ENCODE measurements at regions not wholly inside any gene's neighbourhood (a gene's known extent, or its start where the extent isn't known, plus 50 kb on each side); places are given as distances from the start of the nearest gene placed in this dataset.
"Not testable (repeated sequence)": the region's sequence is repeated elsewhere in the genome, so short reads cannot be mapped to it uniquely, and the experiment has no call there.

DNA sequence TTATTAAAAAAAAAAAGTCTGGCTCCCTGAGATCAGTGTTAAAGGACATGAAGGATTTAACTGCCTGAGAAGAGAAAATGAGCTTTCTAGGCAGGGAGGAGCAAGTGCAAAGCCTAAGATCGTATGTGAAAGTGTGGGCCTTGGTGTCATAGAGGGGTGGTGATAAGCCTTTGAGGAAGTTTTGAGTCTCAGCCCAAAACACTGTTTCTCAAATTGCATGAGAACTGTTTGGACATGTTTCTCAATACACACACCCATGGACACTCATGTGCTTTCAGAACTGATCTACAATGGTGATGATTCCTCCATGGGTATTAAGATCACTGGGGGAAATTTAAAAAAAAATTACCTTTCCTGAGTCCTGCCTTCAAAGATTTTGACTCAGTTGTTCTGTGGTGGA, 336.7 kb upstream of the RND3 start:
- Histone ChIP-seq H3K27me3 (ENCODE audit: control insufficient read depth, insufficient read depth, low read length) (no peaks in the 10 kb centered on the region), H3K36me3 (ENCODE audit: control insufficient read depth, insufficient read depth, low read length) (no peaks in the 10 kb centered on the region), H3K4me3 (ENCODE audit: low read length) (no peak overlapping the region), H3K4me1 (ENCODE audit: control insufficient read depth, insufficient read depth, low read length) (no peaks in the 10 kb centered on the region), H3K9me3 (ENCODE audit: control insufficient read depth, low read depth, low read length) (no peaks in the 10 kb centered on the region), H3K27ac (ENCODE audit: low read length) (no peak overlapping the region)
- WGBS (ENCODE audit: insufficient coverage, low lambda C conversion rate) = no CpG with 5 or more reads among the region's 1 CpG
- no peak for DNase-seq

DNA sequence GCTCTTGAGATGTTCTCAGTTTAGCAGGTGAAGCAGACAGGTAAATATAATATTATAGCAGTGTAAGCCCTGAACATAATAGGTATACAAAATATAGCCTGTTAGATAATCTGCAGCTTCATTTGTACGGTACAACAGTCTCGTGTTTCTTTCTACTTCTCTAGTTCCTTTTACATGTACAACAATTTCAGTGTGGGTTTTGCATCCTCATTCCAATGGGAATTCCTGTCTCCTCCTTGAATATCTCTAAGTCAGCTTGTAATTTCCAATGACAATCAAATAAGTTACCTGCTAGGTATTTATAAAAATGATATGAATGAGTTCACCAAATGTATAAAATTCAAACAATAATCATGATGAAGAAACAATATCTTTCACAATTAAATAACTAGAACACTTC, 330.0 kb upstream of the RND3 start:
- Histone ChIP-seq H3K36me3 (ENCODE audit: control insufficient read depth, insufficient read depth, low read length) (no peaks in the 10 kb centered on the region), H3K9me3 (ENCODE audit: control insufficient read depth, low read depth, low read length) (no peaks in the 10 kb centered on the region), H3K4me3 (ENCODE audit: low read length) (no peak overlapping the region), H3K27ac (ENCODE audit: low read length) (no peak overlapping the region), H3K4me1 (ENCODE audit: control insufficient read depth, insufficient read depth, low read length) (peaks cover 8% of the 10 kb centered on the region), H3K27me3 (ENCODE audit: control insufficient read depth, insufficient read depth, low read length) (no peaks in the 10 kb centered on the region)
- DNase-seq = no peak
- WGBS (ENCODE audit: insufficient coverage, low lambda C conversion rate) = 80% methylated on average over 1 of the region's 2 CpGs

DNA sequence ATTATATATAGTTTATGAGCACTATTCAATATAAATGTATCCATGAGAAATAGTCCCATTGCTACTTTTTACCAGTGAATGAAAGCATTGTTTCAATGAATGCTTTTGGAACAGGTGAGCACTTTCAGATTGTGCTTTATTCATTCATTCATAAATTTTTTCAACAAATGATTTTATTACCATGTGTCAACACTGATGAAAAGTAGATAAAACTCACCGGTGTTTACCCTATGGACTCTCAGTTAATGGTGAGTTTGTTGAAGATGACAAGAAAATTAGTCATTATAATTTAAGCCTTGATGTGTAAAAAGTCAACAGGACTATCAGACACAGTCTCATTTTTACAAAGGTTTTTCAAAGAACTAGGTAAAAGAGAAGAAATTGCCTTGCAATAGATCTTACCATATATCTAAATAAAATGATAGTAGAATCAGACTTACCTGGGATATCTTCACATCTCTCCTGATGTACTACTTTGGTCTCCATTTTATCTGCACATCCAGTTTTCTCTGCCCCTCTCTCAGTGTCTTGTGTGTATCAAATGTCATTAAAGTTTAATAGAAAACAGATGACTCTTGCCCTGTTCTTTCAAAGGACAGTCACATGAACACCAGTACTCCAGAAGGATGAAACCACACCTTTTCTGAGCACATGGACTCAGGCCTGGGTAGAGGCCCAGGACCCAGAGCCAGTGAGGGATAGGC, 325.3 kb upstream of the RND3 start:
- H3K4me3 ChIP-seq (ENCODE audit: low read length) = no peak overlapping the region
- peak; percentile 18 to 60 for DNase-seq
- WGBS (ENCODE audit: insufficient coverage, low lambda C conversion rate) = no CpG with 5 or more reads among the region's 1 CpG
- H3K27me3 ChIP-seq (ENCODE audit: control insufficient read depth, insufficient read depth, low read length) = no peaks in the 10 kb centered on the region
- no peaks in the 10 kb centered on the region for H3K36me3 ChIP-seq (ENCODE audit: control insufficient read depth, insufficient read depth, low read length)
- peak overlapping the region; percentile 32 for H3K27ac ChIP-seq (ENCODE audit: low read length)
- peaks cover 10% of the 10 kb centered on the region for H3K4me1 ChIP-seq (ENCODE audit: control insufficient read depth, insufficient read depth, low read length)
- no peaks in the 10 kb centered on the region for H3K9me3 ChIP-seq (ENCODE audit: control insufficient read depth, low read depth, low read length)

- WGBS (ENCODE audit: insufficient coverage, low lambda C conversion rate) = 90% methylated on average over 2 of the region's 3 CpGs
Measured at GRCh38 chr2:150812066-150812465, 324.6 kb upstream of the RND3 start.

GRCh38 chr2:150811259-150811855, 323.9 kb upstream of the RND3 start:
- Histone ChIP-seq H3K36me3 (ENCODE audit: control insufficient read depth, insufficient read depth, low read length) (no peaks in the 10 kb centered on the region), H3K4me1 (ENCODE audit: control insufficient read depth, insufficient read depth, low read length) (peaks cover 10% of the 10 kb centered on the region), H3K9me3 (ENCODE audit: control insufficient read depth, low read depth, low read length) (no peaks in the 10 kb centered on the region), H3K27ac (ENCODE audit: low read length) (no peak overlapping the region), H3K4me3 (ENCODE audit: low read length) (no peak overlapping the region), H3K27me3 (ENCODE audit: control insufficient read depth, insufficient read depth, low read length) (no peaks in the 10 kb centered on the region)
- peak in 1 of 2 donors; percentile 52 for DNase-seq
- WGBS (ENCODE audit: insufficient coverage, low lambda C conversion rate) = 83% methylated on average over 1 of the region's 5 CpGs

More at GRCh38 chr2:150812066-150812465, 324.6 kb upstream of the RND3 start:
- peaks cover 10% of the 10 kb centered on the region for H3K4me1 ChIP-seq (ENCODE audit: control insufficient read depth, insufficient read depth, low read length)
- no peak for DNase-seq
- H3K27ac ChIP-seq (ENCODE audit: low read length) = no peak overlapping the region
- H3K9me3 ChIP-seq (ENCODE audit: control insufficient read depth, low read depth, low read length) = no peaks in the 10 kb centered on the region
- no peaks in the 10 kb centered on the region for H3K36me3 ChIP-seq (ENCODE audit: control insufficient read depth, insufficient read depth, low read length)
- H3K4me3 ChIP-seq (ENCODE audit: low read length) = no peak overlapping the region
- no peaks in the 10 kb centered on the region for H3K27me3 ChIP-seq (ENCODE audit: control insufficient read depth, insufficient read depth, low read length)

DNA sequence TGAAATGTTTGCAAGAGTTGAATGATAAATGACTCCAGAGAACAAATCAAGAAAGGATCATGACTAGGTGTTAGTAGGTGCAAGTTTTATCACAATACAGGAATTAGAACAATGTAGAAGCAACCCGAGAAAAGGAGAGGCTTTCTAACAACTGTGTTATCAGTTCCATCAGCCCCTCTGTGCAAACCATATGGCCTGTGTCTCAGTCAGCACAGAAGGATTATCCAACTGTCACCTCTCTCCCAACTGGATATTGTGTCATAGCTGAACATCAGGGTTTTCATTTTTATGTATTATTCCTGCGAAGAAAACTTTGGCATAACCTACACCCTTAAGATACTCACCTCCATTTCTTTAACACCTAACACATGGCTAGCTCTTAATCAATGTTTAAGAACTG, 321.6 kb upstream of the RND3 start:
- no peak overlapping the region for H3K27ac ChIP-seq (ENCODE audit: low read length)
- H3K27me3 ChIP-seq (ENCODE audit: control insufficient read depth, insufficient read depth, low read length) = no peaks in the 10 kb centered on the region
- H3K4me3 ChIP-seq (ENCODE audit: low read length) = no peak overlapping the region
- 100% methylated on average over 1 of the region's 2 CpGs for whole genome bisulfite sequencing (ENCODE audit: insufficient coverage, low lambda C conversion rate)
- H3K9me3 ChIP-seq (ENCODE audit: control insufficient read depth, low read depth, low read length) = no peaks in the 10 kb centered on the region
- DNase-seq = no peak
- no peaks in the 10 kb centered on the region for H3K36me3 ChIP-seq (ENCODE audit: control insufficient read depth, insufficient read depth, low read length)
- peaks cover 10% of the 10 kb centered on the region for H3K4me1 ChIP-seq (ENCODE audit: control insufficient read depth, insufficient read depth, low read length)

DNA sequence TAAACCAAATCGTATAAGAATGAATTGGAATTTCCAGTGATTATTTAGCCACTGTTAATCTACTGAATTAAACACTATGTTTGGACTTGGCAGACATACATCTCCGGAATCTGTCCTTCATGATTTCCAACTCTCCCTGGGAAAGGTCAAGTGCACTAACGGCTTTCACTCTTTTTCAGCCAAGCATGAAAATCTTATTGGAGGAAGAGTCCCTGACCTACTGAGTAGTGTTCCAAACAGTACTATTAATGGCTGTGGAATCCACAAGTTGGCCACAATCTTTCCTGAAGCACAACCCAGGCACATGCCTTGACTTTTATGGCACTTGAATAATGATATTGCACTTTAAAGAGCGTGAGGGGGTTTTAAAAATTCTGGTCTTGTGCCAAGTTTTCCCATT, 318.9 kb upstream of the RND3 start:
- WGBS (ENCODE audit: insufficient coverage, low lambda C conversion rate) = 75% methylated on average over 1 of the region's 4 CpGs
- Histone ChIP-seq H3K27ac (ENCODE audit: low read length) (no peak overlapping the region), H3K9me3 (ENCODE audit: control insufficient read depth, low read depth, low read length) (no peaks in the 10 kb centered on the region), H3K4me1 (ENCODE audit: control insufficient read depth, insufficient read depth, low read length) (no peaks in the 10 kb centered on the region), H3K4me3 (ENCODE audit: low read length) (no peak overlapping the region), H3K27me3 (ENCODE audit: control insufficient read depth, insufficient read depth, low read length) (no peaks in the 10 kb centered on the region), H3K36me3 (ENCODE audit: control insufficient read depth, insufficient read depth, low read length) (no peaks in the 10 kb centered on the region)
- DNase-seq = no peak

- DNase-seq = no peak
- Histone ChIP-seq H3K36me3 (ENCODE audit: control insufficient read depth, insufficient read depth, low read length) (no peaks in the 10 kb centered on the region), H3K4me3 (ENCODE audit: low read length) (no peak overlapping the region), H3K4me1 (ENCODE audit: control insufficient read depth, insufficient read depth, low read length) (peaks cover 3% of the 10 kb centered on the region), H3K9me3 (ENCODE audit: control insufficient read depth, low read depth, low read length) (no peaks in the 10 kb centered on the region), H3K27ac (ENCODE audit: low read length) (no peak overlapping the region), H3K27me3 (ENCODE audit: control insufficient read depth, insufficient read depth, low read length) (no peaks in the 10 kb centered on the region)
- 100% methylated on average over 1 of the region's 6 CpGs for WGBS (ENCODE audit: insufficient coverage, low lambda C conversion rate)
Measured at GRCh38 chr2:150803689-150804398, 316.4 kb upstream of the RND3 start.

DNA sequence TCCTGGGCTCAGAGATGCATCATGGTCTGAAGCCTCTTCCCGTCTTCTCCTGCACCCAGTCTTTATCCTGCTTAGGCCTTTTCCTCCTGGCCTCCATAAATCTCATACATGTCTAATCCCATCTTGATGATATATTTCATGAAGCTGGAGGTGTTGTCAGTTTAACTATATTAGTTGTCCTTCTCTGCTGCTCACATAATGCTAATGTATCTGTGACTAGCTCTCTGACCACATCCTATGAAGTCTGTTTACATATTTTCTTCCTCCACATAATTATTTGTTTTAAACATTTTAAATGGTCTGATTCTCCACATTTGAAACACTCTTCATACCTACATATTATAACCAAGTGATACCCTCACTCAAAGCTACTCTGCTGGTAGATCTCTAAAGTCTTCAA, 315.2 kb upstream of the RND3 start:
- Histone ChIP-seq H3K4me1 (ENCODE audit: control insufficient read depth, insufficient read depth, low read length) (peaks cover 3% of the 10 kb centered on the region), H3K27ac (ENCODE audit: low read length) (no peak overlapping the region), H3K4me3 (ENCODE audit: low read length) (no peak overlapping the region), H3K9me3 (ENCODE audit: control insufficient read depth, low read depth, low read length) (no peaks in the 10 kb centered on the region), H3K36me3 (ENCODE audit: control insufficient read depth, insufficient read depth, low read length) (no peaks in the 10 kb centered on the region), H3K27me3 (ENCODE audit: control insufficient read depth, insufficient read depth, low read length) (no peaks in the 10 kb centered on the region)
- 100% methylated on average over 1 of the region's 1 CpG for WGBS (ENCODE audit: insufficient coverage, low lambda C conversion rate)
- DNase-seq = no peak

GRCh38 chr2:150796236-150796635, 308.8 kb upstream of the RND3 start:
- not testable (repeated sequence) for H3K27ac ChIP-seq (ENCODE audit: low read length); H3K9me3 ChIP-seq (ENCODE audit: control insufficient read depth, low read depth, low read length); DNase-seq; H3K27me3 ChIP-seq (ENCODE audit: control insufficient read depth, insufficient read depth, low read length); H3K36me3 ChIP-seq (ENCODE audit: control insufficient read depth, insufficient read depth, low read length); H3K4me1 ChIP-seq (ENCODE audit: control insufficient read depth, insufficient read depth, low read length); H3K4me3 ChIP-seq (ENCODE audit: low read length)
- 90% methylated on average over 2 of the region's 3 CpGs for WGBS (ENCODE audit: insufficient coverage, low lambda C conversion rate)
